ENCODE measurements at regions not wholly inside any gene's neighbourhood (a gene's known extent, or its start where the extent isn't known, plus 50 kb on each side); places are given as distances from the start of the nearest gene placed in this dataset.

DNA sequence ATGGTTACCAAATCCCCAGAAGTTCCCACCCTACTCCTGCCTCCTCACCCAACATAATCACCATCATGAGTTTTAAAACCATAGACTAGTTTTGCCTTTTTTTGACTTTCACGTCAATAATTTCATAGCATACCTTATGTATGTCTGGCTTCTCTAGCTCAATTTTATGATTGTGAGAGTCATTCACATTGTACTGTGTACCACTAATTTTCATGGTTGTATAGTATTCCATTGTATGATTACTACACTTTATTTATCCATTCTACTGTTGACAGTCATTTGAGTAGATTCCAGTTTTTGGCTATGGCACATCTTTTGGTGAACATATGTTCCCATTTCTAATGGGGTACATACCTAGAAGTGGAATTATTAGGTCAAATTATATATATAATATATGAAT is 195.3 kb upstream of the TCF21 start:
- DNase-seq (ENCODE audit: low read depth, low spot score) = no peak

DNA sequence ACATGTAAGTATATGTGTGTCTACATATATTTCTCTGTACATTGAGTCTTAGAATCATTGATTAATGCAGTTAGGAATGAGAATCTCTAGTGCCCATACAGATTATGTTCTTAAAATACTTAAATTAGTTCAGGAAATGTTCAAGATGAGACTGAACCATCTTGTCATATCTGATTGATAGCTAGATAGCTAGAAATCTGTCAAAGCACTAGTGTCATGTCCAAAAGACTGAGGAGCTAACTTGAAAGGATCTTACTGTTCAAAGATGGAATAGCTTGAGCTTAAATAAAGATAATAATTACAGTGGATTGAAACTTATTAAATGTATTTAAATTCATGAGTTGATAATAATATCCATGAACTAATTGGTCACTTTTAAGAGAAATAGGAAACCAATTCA is 191.7 kb upstream of the TCF21 start:
- DNase-seq (ENCODE audit: low read depth, low spot score) = no peak

DNA sequence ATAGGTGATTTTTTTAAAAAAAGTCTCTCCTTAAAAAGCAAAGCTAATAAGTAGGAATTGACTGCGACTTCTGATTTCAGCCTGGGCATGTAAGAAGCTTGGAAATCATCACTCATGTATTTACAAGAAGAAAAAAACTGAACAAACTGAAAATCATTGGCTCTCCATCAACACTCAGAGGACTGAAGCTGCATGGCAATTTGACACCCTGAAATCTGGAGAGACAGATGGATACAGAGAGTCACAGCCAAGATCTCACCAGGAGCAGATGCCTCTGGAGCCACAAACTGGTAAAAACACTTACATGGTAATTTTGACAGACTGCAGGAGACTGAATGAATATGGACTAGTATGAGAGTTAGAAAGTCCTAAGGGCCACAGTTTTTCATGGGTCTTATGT is 191.2 kb upstream of the TCF21 start:
- no peak for DNase-seq (ENCODE audit: low read depth, low spot score)

DNA sequence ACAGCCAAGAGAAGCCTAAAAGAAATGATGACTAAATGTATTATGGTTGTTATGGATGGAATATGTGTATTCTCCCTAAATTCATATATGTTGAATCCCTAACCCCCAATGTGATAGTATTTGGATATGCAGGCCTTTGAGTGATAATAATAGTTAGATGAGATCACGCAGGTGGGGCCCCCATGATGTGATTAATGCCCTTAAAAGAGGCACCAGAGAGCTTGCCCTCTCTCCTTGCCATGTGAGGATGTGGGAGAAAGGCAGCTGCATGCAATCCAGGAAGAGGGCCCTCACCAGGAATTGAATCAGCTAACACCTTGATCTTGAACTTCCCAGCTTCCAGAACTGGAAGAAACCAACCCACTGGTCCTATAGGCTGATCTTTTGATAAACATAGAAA is 190.6 kb upstream of the TCF21 start:
- no peak for DNase-seq (ENCODE audit: low read depth, low spot score)

DNA sequence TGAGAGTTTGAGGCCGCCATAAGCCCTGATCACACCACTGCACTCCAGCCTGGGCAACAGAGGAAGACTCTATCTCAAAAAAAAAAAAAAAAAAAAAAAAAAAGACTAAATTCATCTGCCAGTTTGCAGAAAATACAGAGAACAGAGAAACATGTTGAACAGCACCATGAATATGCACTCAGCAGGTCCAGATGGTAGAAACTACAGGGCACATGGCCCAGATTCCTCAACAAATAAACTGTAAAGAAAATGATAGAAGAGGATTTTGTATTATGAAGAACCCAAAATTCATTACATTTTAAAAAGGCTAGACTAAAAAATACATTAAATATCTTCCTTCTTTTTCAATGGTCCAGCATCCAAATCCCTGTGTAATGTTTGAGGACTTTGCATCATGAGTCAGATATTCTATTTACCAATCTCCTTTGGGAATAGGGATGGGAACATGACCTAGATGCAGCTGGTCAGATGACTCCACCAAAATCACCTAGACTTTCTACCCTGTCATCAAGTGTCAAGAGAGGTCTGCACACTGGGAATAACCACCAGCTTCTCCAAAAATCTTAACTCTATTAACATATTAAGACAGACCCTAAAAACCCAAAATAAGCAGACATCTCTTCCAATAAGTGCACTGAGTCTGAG is 189.1 kb upstream of the TCF21 start:
- DNase-seq (ENCODE audit: low read depth, low spot score) = no peak

DNA sequence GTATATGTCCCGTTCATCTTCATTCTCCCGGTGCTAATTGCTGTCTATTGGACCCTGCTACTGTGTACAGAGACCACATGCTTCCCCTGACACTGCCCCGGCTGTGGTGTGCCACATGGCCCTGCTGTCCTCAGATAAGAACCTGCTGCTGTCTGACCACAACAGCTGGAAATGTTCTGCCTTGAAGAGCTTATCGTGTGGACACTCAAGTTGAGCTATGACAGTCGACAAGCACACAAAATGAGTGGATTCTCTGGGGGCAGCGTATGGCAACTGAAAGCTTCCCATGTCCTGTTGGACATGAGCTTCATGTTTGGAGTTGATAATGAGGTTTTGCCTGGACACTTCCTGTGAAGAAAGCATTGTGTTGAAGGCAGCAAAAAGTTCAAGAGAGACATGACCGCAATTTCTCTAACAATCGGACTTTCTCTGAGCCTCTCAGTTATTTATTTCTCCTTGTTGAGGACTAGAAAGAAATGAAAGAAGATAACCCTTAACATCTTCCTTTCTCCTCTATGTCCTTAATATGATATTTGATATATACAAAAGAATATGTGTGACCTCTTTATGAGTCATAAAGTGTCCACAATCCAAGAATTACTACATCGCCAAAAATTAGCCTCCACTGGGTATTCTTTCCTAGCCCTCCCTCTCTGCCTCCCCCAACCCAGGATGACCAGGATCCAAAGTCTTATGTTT is 187.1 kb upstream of the TCF21 start:
- no peak for DNase-seq (ENCODE audit: low read depth, low spot score)

DNA sequence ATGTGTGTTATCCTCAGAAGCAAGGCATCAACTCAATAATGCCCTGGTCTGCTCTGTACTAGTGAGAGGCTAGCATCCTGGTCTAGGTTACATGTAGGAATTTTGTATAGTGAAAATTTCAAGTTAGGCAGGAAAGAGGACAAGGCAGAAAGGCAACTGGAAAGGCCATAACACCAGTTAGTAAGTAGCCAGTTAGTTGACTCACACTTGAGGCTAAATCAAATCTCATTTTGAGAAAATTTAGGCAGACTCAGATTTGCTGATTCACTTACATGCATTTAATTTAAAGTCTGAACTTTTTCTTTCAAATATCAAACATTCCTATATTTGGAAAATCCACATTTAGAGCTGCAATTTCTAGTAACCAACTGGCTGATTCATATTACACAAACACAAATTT is 184.5 kb upstream of the TCF21 start:
- no peak for DNase-seq (ENCODE audit: low read depth, low spot score)

DNA sequence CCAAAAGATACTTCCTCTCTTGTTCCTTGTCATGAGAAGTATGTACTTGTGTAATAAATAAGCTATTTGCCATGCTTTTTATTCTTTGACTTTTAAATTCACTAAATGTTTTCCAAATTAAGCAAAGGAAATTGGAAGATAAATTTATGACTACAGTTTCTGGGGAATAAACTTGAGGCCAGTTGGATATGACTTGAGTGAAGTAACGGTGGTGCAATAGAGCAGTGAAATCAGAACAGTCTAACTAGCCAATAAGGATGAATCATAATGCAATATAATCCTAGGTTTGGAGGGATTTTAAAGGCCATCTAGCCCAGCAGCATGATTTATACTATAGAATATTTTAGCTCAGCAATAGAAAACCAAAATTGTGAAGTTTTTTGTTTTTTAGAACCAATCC is 183.8 kb upstream of the TCF21 start:
- no peak for DNase-seq (ENCODE audit: low read depth, low spot score)

DNA sequence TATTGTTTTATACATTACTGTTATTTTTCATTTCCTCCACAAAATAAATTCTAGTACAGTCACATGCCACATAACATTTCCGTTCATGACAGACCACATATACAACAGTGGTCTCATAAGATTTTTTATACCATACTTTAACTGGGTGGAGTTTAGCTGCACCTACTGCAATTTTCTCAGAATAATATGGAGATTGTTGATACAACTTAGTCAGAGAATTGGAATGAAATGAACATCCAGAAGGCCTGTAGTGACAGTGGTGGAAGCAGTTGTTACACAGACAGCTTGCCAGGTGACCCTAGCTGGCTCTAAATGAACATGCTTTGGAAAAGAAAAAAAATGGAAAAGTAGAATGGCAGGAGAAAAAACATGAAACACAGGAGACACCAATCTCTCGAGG is 183.2 kb upstream of the TCF21 start:
- no peak for DNase-seq (ENCODE audit: low read depth, low spot score)

DNA sequence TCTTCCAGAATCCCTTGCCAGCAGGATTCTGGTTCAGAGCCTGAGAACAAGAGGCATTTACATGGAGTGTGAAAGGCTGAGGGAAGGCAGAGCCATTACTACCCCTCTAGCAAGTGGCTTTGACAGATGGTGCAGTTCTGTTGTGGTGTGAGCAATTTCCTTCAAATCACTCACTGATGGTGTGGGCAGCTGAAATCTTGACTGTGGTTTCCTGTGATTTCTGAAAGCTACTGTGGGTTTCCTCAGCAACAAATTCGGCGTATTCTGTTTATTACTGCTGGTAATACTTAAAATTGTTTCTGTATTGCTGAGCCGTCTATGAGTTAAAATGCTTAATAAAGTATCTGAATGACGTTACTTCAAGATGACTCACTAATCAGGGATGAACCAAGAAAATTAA is 181.5 kb upstream of the TCF21 start:
- DNase-seq (ENCODE audit: low read depth, low spot score) = no peak

DNA sequence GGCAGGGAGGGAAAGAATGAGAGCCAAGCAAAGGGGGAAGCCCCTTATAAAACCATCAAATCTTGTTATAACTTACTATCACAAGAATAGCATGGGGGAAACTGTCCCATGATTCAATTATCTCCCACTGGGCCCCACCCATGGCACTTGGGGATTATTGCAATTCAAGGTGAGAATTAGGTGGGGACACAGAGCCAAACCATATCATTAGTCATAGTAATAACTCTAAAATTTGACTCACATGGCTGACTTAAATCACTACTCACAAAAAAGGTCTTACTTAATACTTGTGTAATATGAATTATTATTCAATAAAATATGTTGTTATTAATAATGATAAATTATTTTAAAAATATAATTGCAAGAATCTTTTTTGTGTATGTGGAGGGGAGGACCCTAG is 178.1 kb upstream of the TCF21 start:
- DNase-seq (ENCODE audit: low read depth, low spot score) = no peak

DNA sequence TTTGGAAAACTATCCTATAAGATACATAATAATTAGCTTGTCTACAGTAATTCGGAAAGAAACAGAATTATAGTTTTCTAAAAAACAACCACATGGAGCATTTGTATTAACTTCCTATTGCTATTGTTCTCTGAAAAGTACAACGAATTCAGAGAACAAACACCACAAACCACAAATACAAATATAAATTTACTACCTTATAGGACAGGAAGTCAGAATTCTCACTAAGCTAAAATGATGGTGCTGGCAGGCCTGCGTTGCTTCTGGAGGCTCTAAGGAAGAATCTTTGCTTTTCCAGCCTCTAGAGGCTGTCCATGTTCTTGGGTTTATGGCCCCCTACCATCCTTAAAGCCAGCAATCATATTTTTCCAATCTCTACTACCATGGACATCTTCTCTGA is 173.6 kb upstream of the TCF21 start:
- no peak for DNase-seq (ENCODE audit: low read depth, low spot score)

DNA sequence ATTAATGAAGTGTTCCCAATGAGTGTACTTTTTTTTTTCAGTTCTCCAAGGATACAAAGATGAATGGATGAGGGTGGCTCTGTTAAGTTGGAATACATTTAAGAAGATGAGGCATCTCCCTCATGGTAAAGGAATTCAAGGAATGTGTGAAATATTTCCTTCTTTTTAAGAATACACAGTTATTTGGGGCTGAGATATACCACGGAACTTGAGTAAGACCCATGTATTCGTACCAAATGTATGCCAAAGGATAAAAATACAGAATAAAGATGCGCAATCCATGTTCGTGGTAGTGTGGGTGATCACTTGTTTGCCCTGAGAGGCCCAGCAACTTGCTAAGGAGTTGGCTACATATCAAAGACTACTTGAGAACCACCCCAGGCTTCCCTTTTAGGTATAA is 164.2 kb upstream of the TCF21 start:
- DNase-seq (ENCODE audit: low read depth, low spot score) = no peak

DNA sequence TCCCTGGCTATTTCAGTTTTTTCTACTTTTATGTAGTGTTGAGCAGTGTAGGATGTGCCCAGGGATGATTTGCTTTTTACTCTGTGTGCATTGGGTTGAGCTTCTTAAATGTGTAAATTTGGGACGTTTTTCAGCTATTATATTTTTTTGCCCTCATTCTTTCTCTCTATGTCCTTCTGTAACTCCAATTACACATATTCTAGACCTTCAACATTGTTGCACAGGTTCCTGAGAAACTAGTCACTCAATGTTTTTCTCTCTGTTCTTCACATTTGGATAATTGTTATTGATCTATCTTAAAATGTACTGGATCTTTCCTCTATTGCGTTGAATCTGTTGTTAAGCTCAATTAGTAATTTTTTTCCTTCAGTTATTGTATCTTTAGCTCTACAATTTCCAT is 162.7 kb upstream of the TCF21 start:
- DNase-seq (ENCODE audit: low read depth, low spot score) = no peak

DNA sequence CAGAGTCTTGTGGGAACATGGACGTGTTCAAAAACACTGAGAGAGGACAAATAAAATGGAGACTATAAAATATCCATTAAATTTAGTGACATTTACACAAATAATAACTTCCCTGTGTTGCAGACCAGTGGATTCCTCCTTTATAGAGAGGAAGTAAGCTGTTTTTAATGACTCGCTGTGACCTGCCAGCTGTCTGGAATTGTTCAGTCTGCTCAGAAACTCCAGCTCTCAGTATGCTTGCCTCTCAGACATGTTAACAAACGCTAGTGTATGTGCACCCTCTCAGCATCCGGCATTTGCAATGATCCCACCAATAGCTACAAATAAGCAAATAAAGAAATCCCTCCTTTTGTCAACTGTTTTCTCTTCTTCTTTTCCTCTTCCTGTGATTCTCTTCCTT is 158.0 kb upstream of the TCF21 start:
- DNase-seq (ENCODE audit: low read depth, low spot score) = no peak

DNA sequence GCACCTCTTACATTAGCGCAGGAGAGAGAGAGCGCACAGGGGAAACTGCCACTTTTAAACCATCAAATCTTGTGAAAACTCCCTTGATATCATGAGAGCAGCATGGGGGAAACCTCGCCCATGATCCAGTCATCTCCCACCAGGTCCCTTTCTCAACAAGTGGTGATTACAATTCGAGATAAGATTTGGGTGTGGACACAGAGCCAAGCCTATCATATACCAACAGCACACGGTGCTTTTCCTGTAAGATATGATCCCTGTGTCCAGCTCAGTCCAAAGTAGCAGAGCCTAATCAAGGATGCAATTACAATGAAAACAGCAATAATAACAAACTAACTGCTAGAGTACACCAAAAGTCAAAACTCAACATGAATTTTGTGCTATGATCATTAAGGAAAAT is 148.7 kb upstream of the TCF21 start:
- DNase-seq (ENCODE audit: low read depth, low spot score) = no peak

DNA sequence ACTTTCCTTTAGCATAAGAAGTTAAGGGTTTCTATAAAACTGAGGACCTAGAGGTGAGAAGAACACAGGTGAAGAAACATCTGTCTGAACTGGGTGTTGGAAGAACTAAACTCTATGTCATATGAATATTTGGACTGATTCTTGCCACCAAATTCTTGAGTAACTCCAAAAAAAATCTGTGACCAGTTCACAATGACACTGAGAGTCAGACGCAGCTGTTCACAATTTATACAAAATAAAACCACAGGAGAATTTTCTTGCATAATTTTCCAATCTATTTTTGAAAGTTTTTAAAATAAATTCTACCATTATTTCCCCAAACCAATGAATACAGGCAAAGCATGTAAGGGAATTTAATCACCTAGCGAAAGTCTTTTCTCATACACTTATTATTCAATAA is 148.1 kb upstream of the TCF21 start:
- no peak for DNase-seq (ENCODE audit: low read depth, low spot score)

DNA sequence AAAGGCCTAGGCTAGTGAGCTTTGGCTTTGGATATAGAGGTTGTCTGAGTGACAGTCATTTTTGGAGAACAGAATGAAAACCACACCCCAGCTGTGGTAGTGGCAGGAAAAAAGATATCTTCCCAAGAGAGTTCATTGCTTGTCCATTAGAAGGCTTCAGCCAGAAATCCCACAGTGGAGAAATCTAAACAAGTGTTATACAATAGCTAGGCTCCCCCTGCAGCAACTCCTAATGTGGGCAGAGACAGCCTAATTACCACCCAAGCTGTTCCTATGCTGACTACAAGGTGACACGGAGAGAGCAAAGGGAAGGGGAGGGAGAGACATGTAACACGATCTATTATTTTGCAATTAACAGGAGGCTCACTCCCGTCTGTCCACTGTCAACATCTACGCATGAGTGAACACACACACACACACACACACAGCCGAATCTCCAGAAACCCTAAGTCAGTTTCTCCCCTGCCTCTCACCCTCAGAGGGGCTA is 147.5 kb upstream of the TCF21 start:
- no peak for DNase-seq (ENCODE audit: low read depth, low spot score)

DNA sequence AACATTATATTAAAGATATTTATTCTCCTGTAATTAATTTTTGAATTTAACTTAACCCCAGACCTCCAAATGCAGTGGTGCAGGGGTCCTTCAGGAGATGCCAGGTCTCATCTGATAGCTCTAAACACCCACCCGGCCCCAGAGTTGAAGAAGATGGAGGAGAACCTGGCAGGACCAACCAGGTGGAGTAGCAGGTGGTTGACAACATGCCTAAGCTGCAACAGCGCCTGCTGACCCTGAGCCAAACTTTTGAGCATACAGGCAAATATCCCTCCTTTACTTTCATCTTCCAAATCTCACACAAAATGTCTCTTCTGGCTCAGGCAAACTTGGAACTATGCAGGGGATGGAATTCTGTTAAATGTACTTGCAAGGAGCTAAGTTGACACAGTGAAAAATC is 145.3 kb upstream of the TCF21 start:
- no peak for DNase-seq (ENCODE audit: low read depth, low spot score)

DNA sequence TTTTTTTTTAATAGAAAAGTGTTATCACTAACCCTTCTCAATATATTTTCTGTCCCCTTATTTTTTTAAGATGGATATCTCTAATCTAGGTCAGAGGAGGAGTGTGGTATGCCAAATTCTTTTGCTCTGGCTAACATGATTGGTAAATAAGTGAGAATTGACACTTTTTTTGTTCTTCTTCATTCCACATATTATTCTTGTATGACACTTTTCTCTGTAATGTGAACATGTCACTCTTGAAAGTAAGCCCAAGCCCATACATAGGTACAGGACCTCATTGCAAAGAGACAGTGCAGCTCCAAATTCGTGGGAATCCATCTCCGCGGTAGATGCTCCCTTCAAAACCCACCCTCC is 142.5 kb upstream of the TCF21 start:
- no peak for DNase-seq (ENCODE audit: low read depth, low spot score)

DNA sequence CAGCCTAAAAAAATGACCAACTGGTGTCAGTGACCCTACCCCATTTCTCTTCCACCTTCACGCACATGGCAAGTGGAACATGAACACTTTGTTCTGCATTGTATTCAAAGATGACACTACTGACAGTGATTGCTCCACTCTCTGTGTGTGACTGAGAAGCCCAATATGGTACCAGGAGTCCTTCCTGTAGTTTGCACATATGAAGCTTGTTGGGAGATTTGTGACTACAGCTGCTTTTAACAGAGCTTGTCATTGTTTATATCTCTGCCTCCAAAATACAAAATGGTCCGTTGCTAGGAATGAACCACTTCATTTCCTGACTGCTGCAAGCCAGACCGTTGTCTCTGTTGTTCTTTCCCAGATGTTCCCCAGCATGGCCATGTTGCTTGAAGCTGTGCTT is 140.3 kb upstream of the TCF21 start:
- DNase-seq (ENCODE audit: low read depth, low spot score) = no peak

DNA sequence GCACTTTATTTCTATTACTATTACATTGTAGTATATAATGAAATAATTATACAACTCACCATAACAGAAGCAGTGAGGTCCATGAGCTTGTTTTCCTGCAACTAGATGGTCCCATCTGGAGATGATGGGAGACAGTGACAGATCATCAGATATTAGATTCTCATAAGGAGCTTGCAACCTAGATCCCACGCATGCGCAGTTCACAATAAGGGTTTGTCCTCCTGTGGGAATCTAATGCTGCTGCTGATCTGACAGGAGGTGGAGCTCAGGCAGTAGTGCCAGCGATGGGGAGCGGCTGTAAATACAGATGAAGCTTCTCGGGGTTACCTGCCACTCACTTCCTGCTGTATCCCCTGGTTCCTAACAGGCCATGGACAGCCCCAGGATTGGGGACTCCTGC is 139.5 kb upstream of the TCF21 start:
- DNase-seq (ENCODE audit: low read depth, low spot score) = no peak

DNA sequence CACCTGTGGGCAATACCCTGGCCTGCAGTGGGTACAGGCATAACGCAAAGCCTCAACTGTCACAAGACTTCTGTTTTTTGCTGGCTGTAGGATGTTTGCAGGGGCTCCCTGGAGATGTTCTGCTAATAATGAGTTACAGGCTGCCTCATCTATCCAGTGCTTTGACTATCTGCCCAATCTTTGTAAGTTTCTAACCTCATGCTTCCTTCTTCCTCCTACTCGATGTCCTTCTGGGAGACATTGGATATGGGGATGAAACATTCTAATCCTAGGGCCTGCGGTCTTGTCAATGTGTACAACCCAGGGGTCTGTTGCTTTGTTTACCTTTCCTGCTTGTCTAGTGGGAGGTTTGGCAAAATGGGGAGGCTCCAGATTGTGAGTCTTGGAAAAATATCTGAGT is 136.8 kb upstream of the TCF21 start:
- no peak for DNase-seq (ENCODE audit: low read depth, low spot score)

DNA sequence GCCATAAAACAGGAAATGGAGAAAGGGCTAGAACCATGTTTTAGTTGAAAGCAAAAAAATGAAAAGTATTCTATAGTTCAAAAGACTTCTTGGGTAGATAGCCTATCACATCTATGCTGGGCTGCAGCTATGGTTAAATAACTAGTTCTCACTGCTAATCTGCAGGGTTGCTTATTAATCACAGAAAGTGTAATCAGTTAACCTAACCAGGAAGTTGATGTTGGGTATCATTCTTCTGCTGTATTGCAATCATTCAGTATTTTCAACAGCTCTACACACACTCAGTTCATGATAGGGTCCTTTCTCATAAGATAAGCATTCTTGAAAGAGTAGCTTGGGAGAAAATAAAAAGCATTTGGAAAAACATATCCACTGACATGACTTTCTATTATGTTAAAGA is 135.2 kb upstream of the TCF21 start:
- no peak for DNase-seq (ENCODE audit: low read depth, low spot score)
